H1 (cell line): ENCODE measurements at regions not wholly inside any gene's neighbourhood (a gene's known extent, or its start where the extent isn't known, plus 50 kb on each side); places are given as distances from the start of the nearest gene placed in this dataset.

Experiments
- BRCA1 ChIP-seq: IDR thresholded peaks from 2 replicates; pipeline ENCODE4 v1.6.1; 2012; ENCODE audit warnings: low read depth, low read length, improper control_type of control experiment
- EGR1 ChIP-seq: IDR thresholded peaks from 2 replicates; pipeline ENCODE4 v1.6.1; 2011; ENCODE audit warnings: low read depth, low read length, borderline replicate concordance
- EP300 ChIP-seq, 2 experiments: IDR thresholded peaks; 1 replicate in 1 of 2; 2 replicates in 1 of 2; pipeline ENCODE4 v1.6.1; 2011 to 2012; ENCODE audit warnings: low read depth in 2 of 2, low read length in 2 of 2, mild to moderate bottlenecking in 2 of 2, borderline replicate concordance in 1 of 2, inconsistent platforms in 1 of 2, moderate library complexity in 1 of 2
- EZH2 ChIP-seq: fragments of 200-600 bp; sonication (generic); IDR thresholded peaks from 2 replicates; pipeline ENCODE4 v1.7.1; 2012; ENCODE audit warnings: low read depth, mild to moderate bottlenecking, moderate library complexity, low read length, inconsistent platforms; ENCODE audit not compliant: severe bottlenecking
- FOSL1 ChIP-seq: IDR thresholded peaks from 2 replicates; pipeline ENCODE4 v1.6.1; 2011; ENCODE audit warnings: mild to moderate bottlenecking, low read depth, low read length, moderate library complexity; ENCODE audit not compliant: insufficient read depth
- MAFK ChIP-seq: IDR thresholded peaks from 2 replicates; pipeline ENCODE4 v1.6.1; 2012; ENCODE audit warnings: low read depth, mild to moderate bottlenecking, improper control_type of control experiment, low read length
- PHF8 ChIP-seq: fragments of 200-600 bp; sonication (generic); conservative IDR thresholded peaks from 2 replicates; pipeline ENCODE4 v1.7.1; 2012; ENCODE audit warnings: low read depth, mild to moderate bottlenecking, inconsistent platforms, low read length, moderate library complexity
- POLR2A ChIP-seq, 2 experiments: IDR thresholded peaks; 1 replicate in 1 of 2; 2 replicates in 1 of 2; pipeline ENCODE4 v1.6.1; 2011; ENCODE audit warnings: low read depth in 2 of 2, low read length in 2 of 2, mild to moderate bottlenecking in 2 of 2; ENCODE audit errors: control extremely low read depth in 1 of 2
- POLR2AphosphoS5 ChIP-seq: IDR thresholded peaks from 2 replicates; pipeline ENCODE4 v1.6.1; 2011; ENCODE audit warnings: low read depth, low read length
- SUZ12 ChIP-seq: fragments of 200-600 bp; sonication (generic); IDR thresholded peaks from 2 replicates; pipeline ENCODE4 v1.6.1; 2012; ENCODE audit warnings: mild to moderate bottlenecking, inconsistent platforms, low read length, moderate library complexity, mixed read lengths
- YY1 ChIP-seq: IDR thresholded peaks from 2 replicates; pipeline ENCODE4 v1.6.1; 2011; ENCODE audit warnings: low read depth, mild to moderate bottlenecking, low read length
- TF ChIP-seq, protein P1 (sequence below), 3 experiments: IDR thresholded peaks; 1 replicate in 2 of 3; 2 replicates in 1 of 3; pipeline versions ENCODE4 v1.5.1 to v1.6.1; 2011; ENCODE audit warnings: low read length in 3 of 3, mild to moderate bottlenecking in 3 of 3, inconsistent platforms in 2 of 3, low read depth in 1 of 3, moderate library complexity in 1 of 3; ENCODE audit not compliant: insufficient read depth in 1 of 3; ENCODE audit errors: control extremely low read depth in 1 of 3

DNA sequence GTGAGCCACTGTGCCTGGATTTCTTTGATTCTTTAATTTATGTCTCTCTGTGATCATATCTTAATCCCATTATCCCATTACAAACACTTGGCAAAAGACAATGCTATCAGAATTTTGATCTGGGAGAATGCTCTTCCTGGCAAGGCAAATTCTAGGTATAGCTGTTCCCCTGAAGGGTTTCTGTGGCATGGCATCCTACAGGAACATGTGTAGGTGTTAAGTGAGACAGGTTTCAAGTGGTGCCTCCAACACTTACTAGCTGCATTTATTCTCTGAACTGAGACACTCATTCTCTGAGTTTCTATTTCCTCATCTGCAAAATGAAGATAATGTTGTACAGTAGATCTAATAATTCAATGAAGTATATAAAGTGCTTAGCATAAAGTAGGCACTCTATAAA, 87.1 kb upstream of the CTTNBP2 start:
- TF ChIP-seq, protein P1, sequence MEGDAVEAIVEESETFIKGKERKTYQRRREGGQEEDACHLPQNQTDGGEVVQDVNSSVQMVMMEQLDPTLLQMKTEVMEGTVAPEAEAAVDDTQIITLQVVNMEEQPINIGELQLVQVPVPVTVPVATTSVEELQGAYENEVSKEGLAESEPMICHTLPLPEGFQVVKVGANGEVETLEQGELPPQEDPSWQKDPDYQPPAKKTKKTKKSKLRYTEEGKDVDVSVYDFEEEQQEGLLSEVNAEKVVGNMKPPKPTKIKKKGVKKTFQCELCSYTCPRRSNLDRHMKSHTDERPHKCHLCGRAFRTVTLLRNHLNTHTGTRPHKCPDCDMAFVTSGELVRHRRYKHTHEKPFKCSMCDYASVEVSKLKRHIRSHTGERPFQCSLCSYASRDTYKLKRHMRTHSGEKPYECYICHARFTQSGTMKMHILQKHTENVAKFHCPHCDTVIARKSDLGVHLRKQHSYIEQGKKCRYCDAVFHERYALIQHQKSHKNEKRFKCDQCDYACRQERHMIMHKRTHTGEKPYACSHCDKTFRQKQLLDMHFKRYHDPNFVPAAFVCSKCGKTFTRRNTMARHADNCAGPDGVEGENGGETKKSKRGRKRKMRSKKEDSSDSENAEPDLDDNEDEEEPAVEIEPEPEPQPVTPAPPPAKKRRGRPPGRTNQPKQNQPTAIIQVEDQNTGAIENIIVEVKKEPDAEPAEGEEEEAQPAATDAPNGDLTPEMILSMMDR (IDR thresholded peaks at IDR 0.05; ENCODE audit: control extremely low read depth in 1 of 3, insufficient read depth in 1 of 3, low read depth in 1 of 3, low read length in 3 of 3) = no peak
- TF ChIP-seq MAFK = no peak
- no peak for TF ChIP-seq EP300 (IDR thresholded peaks at IDR 0.05; ENCODE audit: borderline replicate concordance in 1 of 2, low read depth in 2 of 2, low read length in 2 of 2)
- no peak for TF ChIP-seq EZH2
- no peak for TF ChIP-seq YY1
- TF ChIP-seq BRCA1 = no peak
- no peak for TF ChIP-seq POLR2A (IDR thresholded peaks at IDR 0.05; ENCODE audit: control extremely low read depth in 1 of 2, low read depth in 2 of 2, low read length in 2 of 2)
- no peak for TF ChIP-seq PHF8
- no peak for TF ChIP-seq POLR2AphosphoS5
- no peak for TF ChIP-seq EGR1
- no peak for TF ChIP-seq SUZ12
- no peak for TF ChIP-seq FOSL1
